ENCODE measurements at regions not wholly inside any gene's neighbourhood (a gene's known extent, or its start where the extent isn't known, plus 50 kb on each side); places are given as distances from the start of the nearest gene placed in this dataset.

DNA sequence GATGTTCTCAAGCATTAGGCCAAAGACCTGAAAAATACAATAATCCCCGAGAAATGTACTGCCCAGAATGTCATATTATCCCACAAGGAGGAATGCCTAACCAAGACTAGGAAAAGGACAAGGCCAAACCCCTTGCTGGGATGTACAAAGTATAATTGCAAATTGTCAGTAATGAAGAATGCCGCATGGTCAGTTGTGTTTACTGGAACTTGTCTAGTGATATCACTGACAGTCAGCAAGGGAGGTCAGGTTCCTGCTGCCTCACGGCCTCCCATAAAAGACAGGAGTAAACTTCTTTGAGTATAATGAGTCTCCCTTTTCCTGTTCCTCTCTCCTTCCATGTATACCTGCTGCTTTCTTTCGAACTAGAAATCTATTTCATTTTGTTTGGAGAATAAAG, 222.8 kb downstream of the RHOU start:
- ATAC-seq (no peak), DNase-seq (ENCODE audit: low spot score in 2 of 2) (no peak)
- Mint-ChIP-seq H3K9me3 (no peaks in the 10 kb centered on the region), H3K27ac (no peak overlapping the region), H3K36me3 (no peaks in the 10 kb centered on the region), H3K4me3 (no peak overlapping the region), H3K4me1 (no peaks in the 10 kb centered on the region)

DNA sequence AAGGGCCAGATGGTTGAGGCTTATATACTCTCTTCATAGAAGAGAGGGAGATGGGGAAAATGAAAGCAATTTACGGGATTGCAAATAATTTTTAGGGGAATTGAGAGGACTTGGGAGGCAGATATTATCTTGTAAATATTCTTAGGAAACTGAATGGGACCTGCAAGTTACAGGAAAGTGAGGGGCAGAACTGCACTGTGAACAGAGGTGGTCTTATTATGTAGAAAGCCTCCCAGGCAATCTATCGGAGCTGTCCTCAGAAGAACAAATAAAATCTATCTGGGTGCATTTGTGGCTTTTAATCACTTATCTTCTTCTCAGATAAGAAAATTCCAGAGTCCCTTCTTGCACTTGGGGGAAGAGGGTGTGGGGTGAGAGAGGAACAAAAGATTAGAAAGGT, 223.5 kb downstream of the RHOU start:
- no peak for DNase-seq (ENCODE audit: low spot score in 2 of 2)
- H3K4me1 Mint-ChIP-seq, result no peaks in the 10 kb centered on the region
- no peaks in the 10 kb centered on the region for H3K9me3 Mint-ChIP-seq
- no peak overlapping the region for H3K4me3 Mint-ChIP-seq
- ATAC-seq, result no peak
- no peaks in the 10 kb centered on the region for H3K36me3 Mint-ChIP-seq
- no peak overlapping the region for H3K27ac Mint-ChIP-seq

- no peak for DNase-seq (ENCODE audit: low spot score in 2 of 2)
- no peak overlapping the region for H3K4me3 Mint-ChIP-seq
- H3K4me1 Mint-ChIP-seq, result no peaks in the 10 kb centered on the region
- no peaks in the 10 kb centered on the region for H3K36me3 Mint-ChIP-seq
- no peak overlapping the region for H3K27ac Mint-ChIP-seq
- ATAC-seq, result no peak
- no peaks in the 10 kb centered on the region for H3K9me3 Mint-ChIP-seq
Observed at GRCh38 chr1:228960705-228961104, 225.4 kb downstream of the RHOU start.

GRCh38 chr1:228961511-228961910, 226.2 kb downstream of the RHOU start:
- Mint-ChIP-seq H3K27ac (no peak overlapping the region), H3K9me3 (no peaks in the 10 kb centered on the region), H3K4me1 (no peaks in the 10 kb centered on the region), H3K36me3 (no peaks in the 10 kb centered on the region), H3K4me3 (no peak overlapping the region)
- DNase-seq (ENCODE audit: low spot score in 2 of 2) (no peak), ATAC-seq (no peak)

DNA sequence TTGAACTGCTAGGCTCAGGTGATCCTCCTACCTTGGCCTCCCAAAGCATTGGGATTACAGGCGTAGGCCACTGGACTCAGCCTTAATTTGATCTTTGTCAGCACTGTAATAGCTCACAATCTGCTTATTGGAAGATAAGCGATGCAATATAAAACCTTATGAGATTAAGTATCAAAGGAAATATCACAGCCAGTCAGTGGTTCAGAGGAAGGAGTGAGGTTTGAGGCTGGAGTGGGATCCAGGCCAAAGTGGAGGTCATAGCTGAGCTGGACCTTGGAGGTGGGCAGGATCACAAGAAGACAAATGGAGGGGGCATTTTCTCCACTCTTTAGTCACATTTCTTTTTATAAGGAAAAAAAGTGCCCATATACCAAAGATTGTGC, 228.5 kb downstream of the RHOU start:
- H3K4me1 Mint-ChIP-seq, result no peaks in the 10 kb centered on the region
- H3K9me3 Mint-ChIP-seq, result no peaks in the 10 kb centered on the region
- H3K36me3 Mint-ChIP-seq, result no peaks in the 10 kb centered on the region
- no peak overlapping the region for H3K27ac Mint-ChIP-seq
- DNase-seq (ENCODE audit: low spot score in 2 of 2), result no peak
- no peak overlapping the region for H3K4me3 Mint-ChIP-seq
- ATAC-seq, result no peak

- no peak for ATAC-seq
- Mint-ChIP-seq H3K4me3 (no peak overlapping the region), H3K36me3 (peaks cover 4% of the 10 kb centered on the region), H3K4me1 (no peaks in the 10 kb centered on the region), H3K27ac (no peak overlapping the region), H3K9me3 (no peaks in the 10 kb centered on the region)
- DNase-seq (ENCODE audit: low spot score in 2 of 2), result no peak
Observed at GRCh38 chr1:228964178-228965089, 229.2 kb downstream of the RHOU start.

- H3K27ac Mint-ChIP-seq, result no peak overlapping the region
- H3K36me3 Mint-ChIP-seq, result peaks cover 4% of the 10 kb centered on the region
- no peaks in the 10 kb centered on the region for H3K4me1 Mint-ChIP-seq
- no peak overlapping the region for H3K4me3 Mint-ChIP-seq
- ATAC-seq, result no peak
- no peaks in the 10 kb centered on the region for H3K9me3 Mint-ChIP-seq
- DNase-seq (ENCODE audit: low spot score in 2 of 2), result no peak
Observed at GRCh38 chr1:228968891-228969606, 233.8 kb downstream of the RHOU start.

GRCh38 chr1:228969953-228970800, 234.9 kb downstream of the RHOU start:
- H3K4me1 Mint-ChIP-seq, result no peaks in the 10 kb centered on the region
- H3K9me3 Mint-ChIP-seq, result no peaks in the 10 kb centered on the region
- DNase-seq (ENCODE audit: low spot score in 2 of 2), result no peak
- H3K36me3 Mint-ChIP-seq, result peaks cover 4% of the 10 kb centered on the region
- H3K27ac Mint-ChIP-seq, result no peak overlapping the region
- ATAC-seq, result no peak
- H3K4me3 Mint-ChIP-seq, result no peak overlapping the region

DNA sequence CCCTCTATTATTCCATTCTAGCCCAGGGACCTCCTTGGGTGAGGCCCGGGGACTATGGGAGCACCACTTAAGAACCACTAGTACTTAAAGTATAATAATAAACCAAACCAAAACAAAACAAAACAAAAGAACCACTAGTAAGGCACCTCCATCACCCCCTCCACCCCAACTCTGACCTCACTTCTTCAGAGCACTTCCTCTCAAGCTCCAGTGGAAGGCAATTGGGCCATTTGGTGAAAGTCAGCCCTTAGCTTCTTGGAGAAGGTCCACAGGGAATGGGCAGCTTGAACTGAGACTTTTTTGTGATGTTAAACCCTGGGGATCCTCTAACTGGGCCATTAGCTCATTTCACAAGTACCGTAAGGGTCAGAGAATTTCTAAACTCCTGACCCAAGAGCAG, 237.3 kb downstream of the RHOU start:
- ATAC-seq (no peak), DNase-seq (ENCODE audit: low spot score in 2 of 2) (no peak)
- Mint-ChIP-seq H3K36me3 (peaks cover 4% of the 10 kb centered on the region), H3K9me3 (no peaks in the 10 kb centered on the region), H3K4me1 (no peaks in the 10 kb centered on the region), H3K27ac (no peak overlapping the region), H3K4me3 (no peak overlapping the region)

DNA sequence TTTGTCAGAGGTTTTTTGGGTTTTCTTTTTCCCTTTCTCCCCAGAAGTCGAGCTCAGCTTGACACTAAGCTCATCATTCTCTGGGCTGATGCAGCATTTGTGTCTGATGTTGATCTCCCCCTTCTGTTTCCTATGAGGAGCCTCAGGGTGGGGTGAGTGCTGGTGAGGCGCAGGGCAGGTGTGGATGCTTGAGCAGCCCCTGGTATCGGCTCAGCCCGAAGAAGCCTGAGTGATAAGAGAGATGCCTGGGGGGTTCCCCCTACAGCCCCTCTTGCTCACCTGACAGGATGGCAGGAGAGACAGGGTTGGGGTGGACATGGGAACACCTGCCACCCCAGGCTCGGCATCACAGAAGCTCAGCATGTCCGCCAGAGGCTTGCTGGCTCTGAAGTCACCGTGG, 239.0 kb downstream of the RHOU start:
- no peaks in the 10 kb centered on the region for H3K9me3 Mint-ChIP-seq
- no peak for DNase-seq (ENCODE audit: low spot score in 2 of 2)
- H3K27ac Mint-ChIP-seq, result no peak overlapping the region
- ATAC-seq, result no peak
- H3K36me3 Mint-ChIP-seq, result no peaks in the 10 kb centered on the region
- no peaks in the 10 kb centered on the region for H3K4me1 Mint-ChIP-seq
- H3K4me3 Mint-ChIP-seq, result no peak overlapping the region

GRCh38 chr1:228975238-228975907, 240.1 kb downstream of the RHOU start:
- DNase-seq (ENCODE audit: low spot score in 2 of 2) (no peak), ATAC-seq (no peak)
- H3K4me3 Mint-ChIP-seq, result no peak overlapping the region
- H3K36me3 Mint-ChIP-seq, result no peaks in the 10 kb centered on the region
- H3K27ac Mint-ChIP-seq, result no peak overlapping the region
- no peaks in the 10 kb centered on the region for H3K9me3 Mint-ChIP-seq
- no peaks in the 10 kb centered on the region for H3K4me1 Mint-ChIP-seq

DNA sequence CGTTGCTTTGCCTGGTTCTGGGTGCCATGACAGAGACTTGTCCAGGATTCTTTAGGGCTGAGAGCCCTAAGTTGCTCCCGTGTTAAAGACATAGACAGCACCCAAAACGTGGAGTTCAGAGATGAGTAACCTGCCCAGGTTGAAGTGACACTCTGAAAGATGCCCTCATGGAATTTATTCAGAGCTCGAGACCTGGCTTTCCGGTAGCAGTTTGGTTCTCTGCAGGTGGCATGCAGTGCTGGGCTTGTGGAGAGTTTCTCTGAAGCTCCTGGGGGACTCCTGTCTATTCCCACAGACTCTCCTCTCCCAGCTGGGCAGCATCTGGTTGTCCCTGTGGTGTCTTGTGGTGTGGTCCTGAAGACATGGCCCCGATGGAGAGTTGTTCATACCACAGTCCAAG, 241.0 kb downstream of the RHOU start:
- H3K36me3 Mint-ChIP-seq, result no peaks in the 10 kb centered on the region
- H3K4me1 Mint-ChIP-seq, result no peaks in the 10 kb centered on the region
- no peak overlapping the region for H3K27ac Mint-ChIP-seq
- ATAC-seq, result no peak
- DNase-seq (ENCODE audit: low spot score in 2 of 2), result no peak
- no peaks in the 10 kb centered on the region for H3K9me3 Mint-ChIP-seq
- H3K4me3 Mint-ChIP-seq, result no peak overlapping the region

- ATAC-seq, result no peak
- H3K9me3 Mint-ChIP-seq, result no peaks in the 10 kb centered on the region
- no peak overlapping the region for H3K27ac Mint-ChIP-seq
- H3K4me1 Mint-ChIP-seq, result no peaks in the 10 kb centered on the region
- H3K36me3 Mint-ChIP-seq, result no peaks in the 10 kb centered on the region
- no peak overlapping the region for H3K4me3 Mint-ChIP-seq
- no peak for DNase-seq (ENCODE audit: low spot score in 2 of 2)
Observed at GRCh38 chr1:228977307-228977706, 242.0 kb downstream of the RHOU start.

- ATAC-seq (no peak), DNase-seq (ENCODE audit: low spot score in 2 of 2) (no peak)
- H3K36me3 Mint-ChIP-seq, result no peaks in the 10 kb centered on the region
- no peak overlapping the region for H3K4me3 Mint-ChIP-seq
- no peaks in the 10 kb centered on the region for H3K9me3 Mint-ChIP-seq
- H3K4me1 Mint-ChIP-seq, result no peaks in the 10 kb centered on the region
- H3K27ac Mint-ChIP-seq, result no peak overlapping the region
Observed at GRCh38 chr1:228977741-228978140, 242.5 kb downstream of the RHOU start.

Data from stimulated activated effector memory CD8-positive, alpha-beta T cell treated with anti-CD3 and anti-CD28 coated beads, Interleukin-12 subunit alpha, Interleukin-12 subunit beta, amount 100 ng/mL, for 72 hours (primary cell).